GM06990 (cell line): ENCODE measurements at regions not wholly inside any gene's neighbourhood (a gene's known extent, or its start where the extent isn't known, plus 50 kb on each side); places are given as distances from the start of the nearest gene placed in this dataset.

Experiments
- DNase-seq: peaks from one replicate; pipeline ENCODE4 v3.0.0-alpha.2; 2011; ENCODE audit not compliant: insufficient read length; ENCODE audit errors: extremely low read depth
- H3K27me3 ChIP-seq: replicated peaks from 2 replicates; pipeline ENCODE4 v1.6.0; 2011; ENCODE audit warnings: low read length; ENCODE audit not compliant: control insufficient read depth, insufficient read depth
- H3K36me3 ChIP-seq: 2 replicates; pipeline ENCODE4 v1.5.1; 2011; ENCODE audit warnings: low read length; ENCODE audit not compliant: control insufficient read depth, insufficient read depth
- H3K4me3 ChIP-seq: replicated peaks from 2 replicates; pipeline ENCODE4 v1.5.1; 2011; ENCODE audit warnings: low read depth, mild to moderate bottlenecking, control low read depth, low read length
- CTCF ChIP-seq: IDR thresholded peaks from 2 replicates; pipeline ENCODE4 v1.5.1; 2011; ENCODE audit warnings: low read length, control low read depth, mild to moderate bottlenecking, inconsistent platforms; ENCODE audit not compliant: insufficient read depth, poor library complexity, severe bottlenecking

- no peaks in the 10 kb centered on the region for H3K27me3 ChIP-seq
- H3K4me3 ChIP-seq, result no peak overlapping the region
- no peaks in the 10 kb centered on the region for H3K36me3 ChIP-seq
- no peak for DNase-seq
- no peak for TF ChIP-seq CTCF
Measured at GRCh38 chr3:28134198-28134597, 107.2 kb upstream of the CMC1 start.

- Histone ChIP-seq H3K4me3 (no peak overlapping the region), H3K36me3 (no peaks in the 10 kb centered on the region), H3K27me3 (no peaks in the 10 kb centered on the region)
- TF ChIP-seq CTCF, result no peak
- DNase-seq, result no peak
Measured at GRCh38 chr3:28134792-28135375, 106.5 kb upstream of the CMC1 start.

GRCh38 chr3:28136607-28137216, 104.7 kb upstream of the CMC1 start:
- H3K4me3 ChIP-seq, result no peak overlapping the region
- TF ChIP-seq CTCF, result no peak
- DNase-seq, result no peak
- no peaks in the 10 kb centered on the region for H3K27me3 ChIP-seq
- no peaks in the 10 kb centered on the region for H3K36me3 ChIP-seq

DNA sequence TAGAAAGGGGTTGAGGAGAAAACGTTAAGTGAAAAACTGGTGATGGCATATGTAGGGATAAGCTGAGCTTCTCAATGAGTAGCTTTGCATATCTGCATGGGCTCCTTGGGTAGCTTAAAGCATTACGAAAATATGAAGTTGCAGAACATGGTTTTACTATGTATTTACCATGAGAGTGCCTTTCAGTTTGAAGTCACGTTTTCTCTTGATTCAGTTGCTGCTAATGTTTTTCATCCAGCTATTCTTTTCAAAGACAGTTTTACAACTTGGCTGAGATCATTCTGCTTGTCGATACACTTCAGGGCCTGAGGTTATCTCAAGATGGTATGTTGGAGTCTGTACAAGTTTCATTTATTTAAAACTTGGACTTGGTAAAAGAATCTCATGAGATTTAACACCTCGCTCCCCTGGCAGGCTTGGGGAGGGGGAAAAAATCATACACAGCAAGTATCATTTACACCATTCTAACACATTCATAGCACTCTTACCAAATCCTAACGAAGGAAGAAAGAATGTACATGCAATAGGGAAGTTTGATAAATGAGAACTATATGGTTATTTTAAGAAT, 103.3 kb upstream of the CMC1 start:
- H3K27me3 ChIP-seq, result no peaks in the 10 kb centered on the region
- no peak overlapping the region for H3K4me3 ChIP-seq
- no peaks in the 10 kb centered on the region for H3K36me3 ChIP-seq
- no peak for TF ChIP-seq CTCF
- DNase-seq, result no peak

GRCh38 chr3:28139288-28139687, 102.1 kb upstream of the CMC1 start:
- DNase-seq, result no peak
- no peak for TF ChIP-seq CTCF
- H3K4me3 ChIP-seq, result no peak overlapping the region
- H3K27me3 ChIP-seq, result no peaks in the 10 kb centered on the region
- no peaks in the 10 kb centered on the region for H3K36me3 ChIP-seq
